Panc1 (cell line): ENCODE measurements at regions not wholly inside any gene's neighbourhood (a gene's known extent, or its start where the extent isn't known, plus 50 kb on each side); places are given as distances from the start of the nearest gene placed in this dataset.
A peak's percentile ranks its signal among the peaks of the same experiment; 100 is the strongest.

Experiments
- ATAC-seq: fragments of 200-7000 bp; cut with Tn5 transposase; 2 replicates; pipeline ENCODE4 v1.9.1; 2020; ENCODE audit warnings: mild to moderate bottlenecking, moderate library complexity
- BruUV-seq: library from RNA; stranded (reverse); fragments of 400-500 nt; replicated peaks from 2 replicates; lab custom pipeline; 2021; lab: Mats Ljungman, UMichigan
- CTCF ChIA-PET: fragments of 300-600 bp; sonication (Branson Sonifier 250); formaldehyde crosslinking; loops from one replicate; lab custom pipeline; 2022; ENCODE audit warnings: antibody characterized with exemption; lab: Charles Lee
- POLR2A ChIA-PET: fragments of 300-600 bp; sonication (Branson Sonifier 250); formaldehyde crosslinking; loops from one replicate; lab custom pipeline; 2022; ENCODE audit warnings: antibody characterized with exemption; lab: Charles Lee
- DNase-seq: peaks from one replicate; pipeline ENCODE4 v3.0.0-alpha.2; 2010; ENCODE audit warnings: low read depth, low spot score
- H3K27ac ChIP-seq: 2 replicates; pipeline ENCODE4 v1.5.1; 2011; ENCODE audit warnings: mild to moderate bottlenecking, low read length, inconsistent platforms
- H3K27me3 ChIP-seq: fragments of 200-500 bp; sonication (Bioruptor generic); 2 replicates; pipeline ENCODE4 v1.6.0; 2014; ENCODE audit warnings: low read length, inconsistent platforms; ENCODE audit not compliant: control insufficient read depth, insufficient read depth
- H3K36me3 ChIP-seq: fragments of 200-500 bp; sonication (Bioruptor generic); 2 replicates; pipeline ENCODE4 v1.5.1; 2014; ENCODE audit warnings: inconsistent platforms, mild to moderate bottlenecking, low read length, moderate library complexity; ENCODE audit not compliant: control insufficient read depth, insufficient read depth
- H3K4me1 ChIP-seq: 2 replicates; pipeline ENCODE4 v1.5.1; 2011; ENCODE audit warnings: inconsistent platforms, mild to moderate bottlenecking, low read length, moderate library complexity; ENCODE audit not compliant: control insufficient read depth, insufficient read depth
- H3K4me3 ChIP-seq, 2 experiments: 2 replicates each; pipeline ENCODE4 v1.5.1; 2011 to 2012; ENCODE audit warnings: low read depth in 2 of 2, low read length in 2 of 2, mild to moderate bottlenecking in 2 of 2, inconsistent platforms in 1 of 2, moderate library complexity in 1 of 2
- H3K9me3 ChIP-seq: fragments of 200-500 bp; sonication (Bioruptor generic); 2 replicates; pipeline ENCODE4 v1.5.1; 2014; ENCODE audit warnings: low read depth, mild to moderate bottlenecking, inconsistent platforms, low read length, moderate library complexity; ENCODE audit not compliant: control insufficient read depth, insufficient read depth
- POLR2AphosphoS5 ChIP-seq: IDR thresholded peaks from 2 replicates; pipeline ENCODE4 v1.6.1; 2012; ENCODE audit warnings: mild to moderate bottlenecking, low read depth, low read length, moderate library complexity
- SIN3A ChIP-seq: IDR thresholded peaks from 2 replicates; pipeline ENCODE4 v1.6.1; 2012; ENCODE audit warnings: low read depth, mild to moderate bottlenecking, low read length, moderate library complexity, borderline replicate concordance; ENCODE audit not compliant: insufficient read depth
- TCF7L2 ChIP-seq: IDR thresholded peaks from 2 replicates; pipeline ENCODE4 v1.6.1; 2011; ENCODE audit warnings: mild to moderate bottlenecking, low read depth, low read length, inconsistent platforms
- in situ Hi-C: cut with HindIII; loops from 2 replicates; pipeline ENCODE4 v1.10.0; 2016; ENCODE audit warnings: low sequenced_read_pairs, low pct_unique_long_range_greater_than_20kb
- intact Hi-C: fragments of 100-400 bp; cut with micrococcal nuclease; formaldehyde crosslinking; loops from one replicate; pipeline ENCODE4 v1.10.0; 2022; ENCODE audit not compliant: unreplicated experiment
- TF ChIP-seq, protein P1 (sequence below), 2 experiments: IDR thresholded peaks; 2 replicates each; pipeline ENCODE4 v1.6.1; 2011 to 2012; ENCODE audit warnings: low read depth in 2 of 2, control low read depth in 1 of 2, low read length in 1 of 2, mild to moderate bottlenecking in 1 of 2, moderate library complexity in 1 of 2; ENCODE audit not compliant: insufficient read depth in 1 of 2
- TF ChIP-seq, protein P2 (sequence below): fragments of 450-650 bp; IDR thresholded peaks from 2 replicates; pipeline ENCODE4 v1.5.1; 2017; ENCODE audit warnings: mild to moderate bottlenecking

DNA sequence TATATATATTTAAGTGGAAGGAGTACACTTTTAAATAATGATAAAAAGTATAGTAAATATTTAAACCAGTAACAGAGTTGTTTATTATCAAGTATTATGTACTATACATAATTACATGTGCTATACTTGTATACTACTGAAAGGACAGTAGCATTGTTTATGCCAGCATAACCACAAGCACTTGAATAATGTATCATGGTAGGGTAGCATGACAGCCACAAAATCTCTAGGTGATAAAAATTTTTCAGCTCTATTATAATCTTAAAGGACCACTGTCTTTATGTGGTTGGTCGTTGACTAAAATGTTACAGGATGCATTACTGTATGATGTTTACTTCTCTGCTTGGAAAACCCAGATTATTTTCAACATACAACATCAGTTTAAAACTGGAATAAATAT, 349.2 kb downstream of the CASP12 start:
- H3K27me3 ChIP-seq: no peaks in the 10 kb centered on the region
- ATAC-seq (no peak), DNase-seq (no peak)
- no peaks in the 10 kb centered on the region for H3K4me1 ChIP-seq
- H3K36me3 ChIP-seq: no peaks in the 10 kb centered on the region
- no peak overlapping the region for H3K27ac ChIP-seq
- H3K4me3 ChIP-seq: no peak overlapping the region
- ChIA-PET POLR2A (no interaction called here), CTCF (no interaction called here)
- TF ChIP-seq, protein P1, sequence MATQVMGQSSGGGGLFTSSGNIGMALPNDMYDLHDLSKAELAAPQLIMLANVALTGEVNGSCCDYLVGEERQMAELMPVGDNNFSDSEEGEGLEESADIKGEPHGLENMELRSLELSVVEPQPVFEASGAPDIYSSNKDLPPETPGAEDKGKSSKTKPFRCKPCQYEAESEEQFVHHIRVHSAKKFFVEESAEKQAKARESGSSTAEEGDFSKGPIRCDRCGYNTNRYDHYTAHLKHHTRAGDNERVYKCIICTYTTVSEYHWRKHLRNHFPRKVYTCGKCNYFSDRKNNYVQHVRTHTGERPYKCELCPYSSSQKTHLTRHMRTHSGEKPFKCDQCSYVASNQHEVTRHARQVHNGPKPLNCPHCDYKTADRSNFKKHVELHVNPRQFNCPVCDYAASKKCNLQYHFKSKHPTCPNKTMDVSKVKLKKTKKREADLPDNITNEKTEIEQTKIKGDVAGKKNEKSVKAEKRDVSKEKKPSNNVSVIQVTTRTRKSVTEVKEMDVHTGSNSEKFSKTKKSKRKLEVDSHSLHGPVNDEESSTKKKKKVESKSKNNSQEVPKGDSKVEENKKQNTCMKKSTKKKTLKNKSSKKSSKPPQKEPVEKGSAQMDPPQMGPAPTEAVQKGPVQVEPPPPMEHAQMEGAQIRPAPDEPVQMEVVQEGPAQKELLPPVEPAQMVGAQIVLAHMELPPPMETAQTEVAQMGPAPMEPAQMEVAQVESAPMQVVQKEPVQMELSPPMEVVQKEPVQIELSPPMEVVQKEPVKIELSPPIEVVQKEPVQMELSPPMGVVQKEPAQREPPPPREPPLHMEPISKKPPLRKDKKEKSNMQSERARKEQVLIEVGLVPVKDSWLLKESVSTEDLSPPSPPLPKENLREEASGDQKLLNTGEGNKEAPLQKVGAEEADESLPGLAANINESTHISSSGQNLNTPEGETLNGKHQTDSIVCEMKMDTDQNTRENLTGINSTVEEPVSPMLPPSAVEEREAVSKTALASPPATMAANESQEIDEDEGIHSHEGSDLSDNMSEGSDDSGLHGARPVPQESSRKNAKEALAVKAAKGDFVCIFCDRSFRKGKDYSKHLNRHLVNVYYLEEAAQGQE (IDR thresholded peaks at IDR 0.05; ENCODE audit: insufficient read depth in 1 of 2, low read depth in 2 of 2, low read length in 1 of 2): no peak
- TF ChIP-seq, protein P2, sequence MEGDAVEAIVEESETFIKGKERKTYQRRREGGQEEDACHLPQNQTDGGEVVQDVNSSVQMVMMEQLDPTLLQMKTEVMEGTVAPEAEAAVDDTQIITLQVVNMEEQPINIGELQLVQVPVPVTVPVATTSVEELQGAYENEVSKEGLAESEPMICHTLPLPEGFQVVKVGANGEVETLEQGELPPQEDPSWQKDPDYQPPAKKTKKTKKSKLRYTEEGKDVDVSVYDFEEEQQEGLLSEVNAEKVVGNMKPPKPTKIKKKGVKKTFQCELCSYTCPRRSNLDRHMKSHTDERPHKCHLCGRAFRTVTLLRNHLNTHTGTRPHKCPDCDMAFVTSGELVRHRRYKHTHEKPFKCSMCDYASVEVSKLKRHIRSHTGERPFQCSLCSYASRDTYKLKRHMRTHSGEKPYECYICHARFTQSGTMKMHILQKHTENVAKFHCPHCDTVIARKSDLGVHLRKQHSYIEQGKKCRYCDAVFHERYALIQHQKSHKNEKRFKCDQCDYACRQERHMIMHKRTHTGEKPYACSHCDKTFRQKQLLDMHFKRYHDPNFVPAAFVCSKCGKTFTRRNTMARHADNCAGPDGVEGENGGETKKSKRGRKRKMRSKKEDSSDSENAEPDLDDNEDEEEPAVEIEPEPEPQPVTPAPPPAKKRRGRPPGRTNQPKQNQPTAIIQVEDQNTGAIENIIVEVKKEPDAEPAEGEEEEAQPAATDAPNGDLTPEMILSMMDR: no peak
- TF ChIP-seq TCF7L2 (no peak), SIN3A (no peak), POLR2AphosphoS5 (no peak)
- in situ Hi-C loops (no loop called here), intact Hi-C loops (no loop called here)
- no peaks in the 10 kb centered on the region for H3K9me3 ChIP-seq
- BruUV-seq: no TSS peak

DNA sequence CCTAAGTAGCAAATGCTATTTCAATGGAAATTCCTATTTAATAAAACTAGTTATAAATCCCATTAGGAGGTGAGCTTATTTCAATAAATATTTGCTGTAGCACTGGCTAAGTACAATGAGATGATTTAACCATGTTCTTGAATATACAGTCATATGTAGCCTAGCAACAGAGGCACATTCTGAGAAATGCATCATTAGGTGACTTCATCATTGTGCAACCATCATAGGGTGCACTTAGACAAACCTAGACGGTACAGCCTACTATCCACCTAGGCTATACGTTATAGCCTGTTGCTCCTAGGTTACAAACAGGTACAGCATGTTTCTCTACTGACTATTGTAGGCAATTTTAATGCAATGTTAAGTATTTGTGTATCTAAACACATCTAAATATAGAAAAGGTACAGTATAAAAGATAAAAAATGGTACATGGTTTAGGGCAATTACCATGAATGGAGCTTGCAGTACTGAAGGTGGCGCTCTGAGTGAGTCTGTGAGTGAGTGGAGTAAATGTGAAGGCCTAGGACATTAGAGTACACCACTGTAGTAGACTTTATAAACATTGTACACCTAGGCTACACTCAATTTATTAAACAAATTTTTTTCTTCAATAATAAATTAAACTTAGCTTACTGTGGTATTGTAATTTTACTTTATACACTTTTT, 350.1 kb downstream of the CASP12 start:
- Histone ChIP-seq H3K27ac (no peak overlapping the region), H3K4me1 (no peaks in the 10 kb centered on the region), H3K4me3 (no peak overlapping the region), H3K36me3 (no peaks in the 10 kb centered on the region), H3K27me3 (no peaks in the 10 kb centered on the region), H3K9me3 (no peaks in the 10 kb centered on the region)
- POLR2A ChIA-PET: no interaction called here
- TF ChIP-seq, protein P1 (IDR thresholded peaks at IDR 0.05; ENCODE audit: insufficient read depth in 1 of 2, low read depth in 2 of 2, low read length in 1 of 2): no peak
- TF ChIP-seq SIN3A: no peak
- no peak for TF ChIP-seq TCF7L2
- no peak for TF ChIP-seq POLR2AphosphoS5
- TF ChIP-seq, protein P2: peak; percentile 5; the same call in 1 of the 2 replicates
- in situ Hi-C loops: no loop called here
- DNase-seq (no peak), ATAC-seq (no peak)
- intact Hi-C loops: no loop called here
- CTCF ChIA-PET: no interaction called here
- BruUV-seq: no TSS peak
